NCI-H345 treated with DMSO at 0.1 percent for 48 hours (cell line): ENCODE measurements at regions not wholly inside any gene's neighbourhood (a gene's known extent, or its start where the extent isn't known, plus 50 kb on each side); places are given as distances from the start of the nearest gene placed in this dataset.
"Not testable (repeated sequence)": the region's sequence is repeated elsewhere in the genome, so short reads cannot be mapped to it uniquely, and the experiment has no call there.

Experiments used
- DNase-seq: peaks from one replicate; lab custom pipeline; 2025; ENCODE audit not compliant: unreplicated experiment; lab: John Stamatoyannopoulos, UW

GRCh38 chr13:90448466-90449037, 898.9 kb upstream of the MIR17HG start:
- DNase-seq = no peak

GRCh38 chr13:90453342-90453741, 894.1 kb upstream of the MIR17HG start:
- no peak for DNase-seq

GRCh38 chr13:90454002-90454636, 893.4 kb upstream of the MIR17HG start:
- no peak for DNase-seq

GRCh38 chr13:90455067-90455466, 892.4 kb upstream of the MIR17HG start:
- DNase-seq = no peak

- no peak for DNase-seq
Measured at GRCh38 chr13:90455823-90456222, 891.7 kb upstream of the MIR17HG start.

GRCh38 chr13:90461398-90461797, 886.1 kb upstream of the MIR17HG start:
- no peak for DNase-seq

- DNase-seq = no peak
Measured at GRCh38 chr13:90477216-90477615, 870.3 kb upstream of the MIR17HG start.

GRCh38 chr13:90483906-90484305, 863.6 kb upstream of the MIR17HG start:
- DNase-seq = no peak

- DNase-seq = no peak
Measured at GRCh38 chr13:90485436-90485835, 862.1 kb upstream of the MIR17HG start.

GRCh38 chr13:90492872-90493271, 854.6 kb upstream of the MIR17HG start:
- DNase-seq = no peak

- no peak for DNase-seq
Measured at GRCh38 chr13:90493667-90494066, 853.8 kb upstream of the MIR17HG start.

- not testable (repeated sequence) for DNase-seq
Measured at GRCh38 chr13:90494849-90495248, 852.6 kb upstream of the MIR17HG start.

- DNase-seq = no peak
Measured at GRCh38 chr13:90498096-90498495, 849.4 kb upstream of the MIR17HG start.

- DNase-seq = no peak
Measured at GRCh38 chr13:90498816-90499215, 848.7 kb upstream of the MIR17HG start.

GRCh38 chr13:90500569-90500968, 846.9 kb upstream of the MIR17HG start:
- no peak for DNase-seq

- DNase-seq = no peak
Measured at GRCh38 chr13:90502153-90502552, 845.3 kb upstream of the MIR17HG start.

- DNase-seq = no peak
Measured at GRCh38 chr13:90502762-90503161, 844.7 kb upstream of the MIR17HG start.

- no peak for DNase-seq
Measured at GRCh38 chr13:90510319-90510718, 837.2 kb upstream of the MIR17HG start.

- no peak for DNase-seq
Measured at GRCh38 chr13:90511903-90512302, 835.6 kb upstream of the MIR17HG start.

GRCh38 chr13:90514712-90515111, 832.8 kb upstream of the MIR17HG start:
- DNase-seq = not testable (repeated sequence)

- DNase-seq = no peak
Measured at GRCh38 chr13:90518417-90518816, 829.1 kb upstream of the MIR17HG start.

GRCh38 chr13:90519157-90519556, 828.3 kb upstream of the MIR17HG start:
- no peak for DNase-seq

GRCh38 chr13:90526711-90527110, 820.8 kb upstream of the MIR17HG start:
- no peak for DNase-seq
